Stimulated activated CD4-positive, alpha-beta T cell treated with anti-CD3 and anti-CD28 coated beads, Interleukin-12 subunit alpha, Interleukin-12 subunit beta, amount 100 ng/mL, for 24 hours (primary cell): ENCODE measurements at regions not wholly inside any gene's neighbourhood (a gene's known extent, or its start where the extent isn't known, plus 50 kb on each side); places are given as distances from the start of the nearest gene placed in this dataset.

Source experiments
- DNase-seq, 2 experiments: peaks; one replicate each; pipeline ENCODE4 v3.0.0-alpha.2; 2020; ENCODE audit warnings: low read depth in 2 of 2

DNA sequence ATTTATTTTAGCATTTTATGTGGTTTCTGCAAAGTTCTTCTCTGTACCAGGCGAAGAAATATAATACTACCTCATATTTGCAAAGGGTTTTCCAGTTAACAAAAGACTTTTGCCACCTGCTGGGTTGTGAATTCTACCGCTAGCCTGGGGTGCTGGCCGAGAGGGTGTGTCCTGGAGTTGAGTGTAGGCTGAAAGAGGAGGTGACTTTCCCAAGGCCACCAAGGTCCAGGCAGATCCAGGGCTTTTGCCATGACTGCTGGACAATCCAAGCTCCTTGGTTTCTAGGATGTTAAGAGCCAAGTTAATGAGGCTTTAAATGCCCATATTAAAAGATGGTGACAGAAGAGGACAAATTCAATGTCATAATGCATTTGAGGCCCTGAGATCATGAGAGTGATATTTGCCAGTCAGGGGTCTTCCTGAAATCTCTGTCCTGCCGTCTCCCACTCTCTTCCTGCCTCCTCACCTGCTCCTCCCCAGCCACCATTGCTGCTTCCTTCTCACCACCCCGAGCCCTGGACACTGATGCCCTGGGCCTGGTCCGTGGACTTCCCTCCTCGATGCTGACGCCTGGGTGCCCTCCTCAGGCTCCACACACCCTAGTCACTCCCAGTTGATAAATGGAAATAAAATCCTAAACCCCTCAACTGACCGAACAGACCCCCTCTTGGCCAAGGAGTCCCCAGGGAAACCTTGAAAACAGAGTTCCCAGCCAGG is 825.6 kb downstream of the TBC1D22A start:
- DNase-seq: no peak

DNA sequence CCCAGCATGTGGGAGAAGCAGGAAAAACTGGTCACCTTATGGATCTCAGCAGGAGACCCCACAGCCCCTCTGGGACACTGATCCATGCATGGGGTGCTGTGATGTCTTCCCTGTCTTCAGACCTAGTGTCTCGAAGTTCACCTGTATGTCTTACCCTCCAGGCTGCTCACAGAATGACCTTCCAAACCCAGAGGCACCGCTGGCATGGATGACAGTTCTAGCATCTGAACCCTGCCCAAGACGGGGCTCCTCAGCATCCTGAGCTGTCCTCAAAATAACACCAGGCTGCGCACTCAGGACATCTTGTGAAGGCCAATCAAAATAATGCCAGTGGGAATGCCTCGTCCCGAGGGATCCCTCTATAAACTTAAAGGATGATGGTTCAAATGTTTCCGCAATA is 824.9 kb downstream of the TBC1D22A start:
- DNase-seq: no peak

DNA sequence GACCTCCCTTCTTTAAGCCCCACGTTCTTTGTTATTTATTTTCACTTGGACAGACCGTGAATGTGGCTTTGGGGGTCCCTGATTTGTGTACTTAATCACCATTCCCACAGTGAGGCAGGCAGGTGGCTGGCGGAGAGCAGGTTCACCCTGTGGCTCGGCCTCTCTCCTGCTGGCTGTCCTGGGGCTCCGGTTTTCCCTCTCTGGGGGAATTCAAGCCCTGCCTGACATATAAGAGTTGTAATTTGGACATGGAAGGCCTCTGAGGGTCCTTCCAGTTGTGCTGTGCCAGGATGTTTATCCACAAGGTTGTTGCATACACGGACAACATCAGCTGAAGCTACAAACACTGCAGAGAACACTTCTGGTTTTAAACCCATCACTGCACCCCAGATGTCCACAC is 824.5 kb downstream of the TBC1D22A start:
- DNase-seq: no peak

DNA sequence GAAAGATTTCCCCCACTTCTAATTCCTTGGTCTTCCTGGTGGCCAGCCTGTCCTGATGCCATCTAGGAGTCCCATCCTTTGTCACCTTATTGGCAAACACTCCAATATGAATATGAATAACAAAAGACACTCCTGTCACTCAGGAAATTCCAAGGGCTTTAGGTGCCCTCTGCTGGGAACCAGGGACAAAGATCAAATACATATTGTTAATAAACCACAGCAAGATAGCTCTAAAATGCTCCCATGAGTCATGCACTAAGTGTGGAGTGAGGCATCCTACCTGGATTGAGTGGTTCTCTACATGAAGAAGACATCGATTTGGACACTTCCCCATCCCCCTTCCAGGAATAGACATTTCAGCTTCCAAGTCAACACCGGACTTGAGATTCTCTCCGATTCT is 823.6 kb downstream of the TBC1D22A start:
- DNase-seq: no peak

DNA sequence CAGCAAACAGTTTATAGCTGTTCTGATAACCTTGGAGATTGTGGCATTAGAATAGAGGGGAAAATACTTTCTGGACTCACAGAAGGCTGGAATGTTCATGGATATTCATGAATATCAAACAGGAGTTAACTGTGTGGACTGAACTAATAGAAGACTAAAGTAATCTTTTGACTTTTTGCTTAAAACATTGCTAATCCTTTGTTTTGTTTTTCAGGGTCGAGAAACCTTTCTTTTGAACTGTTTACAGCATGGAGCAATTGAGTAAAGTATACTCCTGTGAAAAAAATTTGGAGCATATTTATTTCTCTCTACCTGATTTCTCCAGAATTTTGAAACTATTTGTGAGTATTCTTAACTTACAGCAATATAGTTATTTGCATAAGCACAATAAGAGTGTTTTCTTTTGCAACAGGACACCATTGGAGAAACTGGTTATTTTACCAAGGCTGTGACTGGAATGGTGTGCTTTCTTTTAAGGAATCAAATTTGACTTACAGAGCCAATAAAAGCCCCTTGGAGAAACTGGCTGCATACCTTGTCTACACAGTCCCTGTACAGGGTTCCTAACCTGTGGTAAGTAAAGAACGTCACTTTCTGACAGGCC is 821.6 kb downstream of the TBC1D22A start:
- no peak for DNase-seq

DNA sequence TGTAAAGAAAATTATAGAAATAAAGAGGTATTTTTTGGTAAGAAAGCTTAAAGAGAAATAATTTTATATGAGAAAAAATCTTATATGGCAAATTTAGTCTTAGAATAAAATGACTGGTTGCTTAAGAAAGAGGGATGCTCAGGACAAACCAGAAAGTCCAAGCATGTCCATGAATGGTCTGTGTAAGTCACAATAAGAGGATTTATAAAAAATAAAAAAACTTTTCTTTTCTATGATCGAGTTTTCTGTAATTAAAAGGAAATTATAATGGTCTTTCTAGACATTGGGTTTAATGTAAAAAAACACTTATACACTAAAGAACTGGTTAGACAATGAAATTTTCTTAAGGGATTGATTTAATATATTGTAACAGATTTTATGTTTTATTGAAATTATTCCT is 819.6 kb downstream of the TBC1D22A start:
- DNase-seq: no peak

DNA sequence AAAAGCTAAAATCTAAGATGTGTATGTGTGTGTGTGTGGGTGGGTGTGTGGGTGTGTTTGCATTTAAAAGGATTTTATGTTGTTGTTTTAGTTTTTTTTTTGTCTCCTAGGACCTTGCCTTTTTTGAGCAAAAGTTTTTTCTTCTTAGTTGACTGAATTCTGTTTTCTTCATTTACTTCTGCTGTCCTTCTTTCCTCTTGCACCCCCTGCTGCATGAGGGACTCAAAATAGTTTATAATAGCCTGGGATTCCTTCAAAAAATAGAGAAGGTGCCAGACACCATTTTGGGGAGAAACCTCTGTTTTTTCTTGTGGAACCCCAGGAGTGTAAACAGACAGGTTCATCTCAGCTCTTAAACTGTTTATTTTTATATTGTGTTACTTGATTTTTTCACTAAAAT is 817.7 kb downstream of the TBC1D22A start:
- DNase-seq: no peak

DNA sequence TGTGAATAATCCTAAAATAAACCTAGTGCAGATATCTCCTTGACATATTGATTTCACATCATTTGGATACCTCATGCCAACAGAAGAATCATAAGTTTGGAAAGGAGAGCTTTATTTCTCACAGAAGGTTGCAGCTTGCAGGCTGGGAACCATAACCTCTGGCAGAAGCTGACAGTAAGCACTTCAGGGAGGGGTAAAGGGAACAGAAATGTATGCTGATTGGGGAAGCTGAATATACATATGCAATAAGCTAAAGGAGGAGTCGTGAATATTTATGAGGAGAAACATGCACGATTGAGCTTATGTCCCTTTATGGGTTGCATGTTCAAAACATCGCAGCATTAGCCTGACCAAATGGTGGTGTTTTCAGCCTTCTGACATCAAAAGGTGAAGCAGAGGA is 814.5 kb downstream of the TBC1D22A start:
- no peak for DNase-seq

DNA sequence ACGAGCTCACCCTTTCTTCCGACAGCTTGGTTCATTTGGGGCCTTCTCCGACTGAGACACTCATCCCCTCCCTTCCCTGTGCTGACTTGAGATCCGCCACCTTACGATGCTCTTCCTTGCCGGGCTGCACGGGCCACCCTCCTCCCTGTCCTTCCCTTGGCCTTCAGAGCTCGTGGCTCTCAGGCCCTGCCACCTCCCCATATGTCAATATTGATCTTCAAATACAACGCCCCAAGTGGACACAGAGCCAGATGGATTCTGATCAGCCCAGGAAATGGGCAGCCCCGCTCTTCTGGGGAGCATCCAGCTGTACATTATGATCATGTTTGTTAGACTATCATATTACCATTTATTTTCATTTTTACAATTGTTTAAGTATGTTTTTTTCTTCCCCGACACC is 812.8 kb downstream of the TBC1D22A start:
- DNase-seq: no peak

DNA sequence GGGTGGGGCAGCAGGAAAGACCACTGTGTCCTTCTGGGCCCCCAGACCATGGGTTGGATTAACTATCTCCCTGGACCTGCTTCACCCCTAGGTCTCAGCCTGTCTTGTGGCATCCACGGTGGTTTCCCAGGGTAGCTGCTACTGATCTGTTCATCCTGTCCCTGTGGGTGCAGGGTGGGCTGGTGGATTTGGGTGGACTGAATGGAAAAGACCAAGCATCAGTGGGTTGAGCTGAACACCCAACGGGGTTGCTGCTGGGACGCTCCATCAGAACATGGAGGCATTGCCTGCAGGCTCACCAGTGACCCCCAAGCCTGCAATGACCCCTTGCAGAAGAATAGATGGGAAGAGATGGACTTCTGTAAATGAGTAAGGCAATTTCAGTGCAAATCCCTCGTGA is 812.1 kb downstream of the TBC1D22A start:
- DNase-seq: no peak

DNA sequence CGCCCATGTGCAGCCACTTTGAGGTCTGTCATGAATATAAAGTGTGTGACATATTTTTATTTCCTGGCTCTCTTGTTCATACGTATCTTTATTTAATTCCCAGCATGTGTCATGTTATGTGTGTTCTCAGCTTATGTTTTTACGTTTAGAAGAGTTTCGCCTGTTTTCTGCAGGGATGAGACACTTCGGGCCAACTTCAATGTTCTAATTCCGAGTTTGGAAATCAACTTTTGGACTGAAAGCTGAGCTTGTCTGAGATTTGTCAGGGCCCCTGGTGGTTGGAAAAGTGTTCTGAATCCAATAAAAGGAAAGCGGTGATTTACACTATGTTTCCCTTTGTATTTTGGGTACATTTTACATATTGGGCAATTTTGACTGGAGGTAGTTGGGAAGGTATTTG is 810.7 kb downstream of the TBC1D22A start:
- no peak for DNase-seq

DNA sequence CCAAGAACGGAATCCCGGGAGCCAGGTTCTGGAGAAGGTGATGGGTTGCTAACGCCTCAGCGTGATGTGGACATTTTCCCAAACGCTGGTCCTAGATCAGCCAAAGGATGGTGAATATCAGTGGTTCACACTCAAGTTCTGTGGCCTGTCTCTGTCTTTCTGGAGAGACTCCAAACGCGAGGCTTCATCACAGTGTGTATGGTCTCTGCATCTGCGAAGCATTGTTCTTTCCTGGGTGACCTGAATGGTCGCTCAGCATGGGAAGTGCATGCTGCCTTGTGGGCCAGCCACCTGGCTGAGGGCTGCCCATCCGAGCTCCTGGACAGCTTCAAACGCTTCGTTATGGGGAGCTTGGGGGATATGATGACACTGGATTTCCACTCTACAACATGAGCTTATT is 810.0 kb downstream of the TBC1D22A start:
- DNase-seq: no peak

DNA sequence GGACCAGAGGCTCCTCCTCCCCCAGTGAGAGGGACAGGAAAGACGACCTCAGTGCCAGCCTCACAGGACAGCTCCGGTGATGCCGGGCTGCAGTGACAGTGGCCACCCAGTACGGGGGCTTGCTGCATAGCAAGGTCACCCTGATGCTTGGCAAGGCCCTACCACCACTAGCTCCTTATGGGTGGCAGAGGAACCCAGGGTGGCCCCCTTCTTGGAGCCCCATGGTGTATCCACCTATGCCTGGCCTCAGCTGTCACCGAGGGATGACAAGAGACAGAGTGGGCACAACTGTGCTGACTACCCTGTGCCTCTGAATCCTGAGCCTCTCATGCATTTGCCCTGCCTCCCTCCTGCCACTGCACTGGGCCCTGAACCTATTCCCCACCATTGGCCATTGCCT is 809.2 kb downstream of the TBC1D22A start:
- no peak for DNase-seq

DNA sequence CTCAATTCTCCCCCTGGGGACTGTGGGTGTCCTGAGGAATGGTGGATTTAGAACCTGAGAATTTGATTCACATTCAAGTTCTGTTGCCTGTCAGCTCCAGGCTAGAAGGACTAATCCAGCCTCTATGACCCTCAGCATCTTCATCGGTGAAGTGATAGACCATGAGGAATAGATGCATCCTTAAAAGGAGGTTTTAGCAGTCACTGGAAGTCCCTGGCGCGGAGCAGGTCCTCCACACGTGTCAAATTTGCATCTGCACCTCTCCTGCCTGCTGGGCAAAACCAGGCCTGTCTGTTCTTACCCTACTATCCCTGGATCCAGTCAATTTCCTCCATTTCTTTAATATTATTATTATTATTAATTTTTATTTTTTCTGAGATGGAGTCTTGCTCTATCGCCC is 808.4 kb downstream of the TBC1D22A start:
- DNase-seq: no peak

DNA sequence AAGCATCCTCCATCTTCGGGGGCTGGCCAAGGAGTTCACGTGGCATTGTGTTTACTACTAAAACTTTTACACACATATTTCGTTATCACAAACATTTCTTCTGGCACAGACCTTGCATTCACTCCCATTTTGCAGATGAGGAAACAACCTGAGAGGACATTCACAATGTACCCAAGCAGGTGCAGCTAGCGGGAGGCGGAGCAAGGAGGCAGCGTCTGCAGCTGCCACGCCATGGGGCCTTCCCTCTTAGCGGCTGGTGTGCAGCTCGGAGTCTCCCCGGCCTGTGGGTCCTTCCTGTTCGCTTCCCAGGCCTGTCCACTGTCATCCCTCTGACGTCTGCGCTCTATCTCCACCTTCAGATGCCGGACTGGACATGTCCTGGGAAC is 807.8 kb downstream of the TBC1D22A start:
- DNase-seq: no peak

DNA sequence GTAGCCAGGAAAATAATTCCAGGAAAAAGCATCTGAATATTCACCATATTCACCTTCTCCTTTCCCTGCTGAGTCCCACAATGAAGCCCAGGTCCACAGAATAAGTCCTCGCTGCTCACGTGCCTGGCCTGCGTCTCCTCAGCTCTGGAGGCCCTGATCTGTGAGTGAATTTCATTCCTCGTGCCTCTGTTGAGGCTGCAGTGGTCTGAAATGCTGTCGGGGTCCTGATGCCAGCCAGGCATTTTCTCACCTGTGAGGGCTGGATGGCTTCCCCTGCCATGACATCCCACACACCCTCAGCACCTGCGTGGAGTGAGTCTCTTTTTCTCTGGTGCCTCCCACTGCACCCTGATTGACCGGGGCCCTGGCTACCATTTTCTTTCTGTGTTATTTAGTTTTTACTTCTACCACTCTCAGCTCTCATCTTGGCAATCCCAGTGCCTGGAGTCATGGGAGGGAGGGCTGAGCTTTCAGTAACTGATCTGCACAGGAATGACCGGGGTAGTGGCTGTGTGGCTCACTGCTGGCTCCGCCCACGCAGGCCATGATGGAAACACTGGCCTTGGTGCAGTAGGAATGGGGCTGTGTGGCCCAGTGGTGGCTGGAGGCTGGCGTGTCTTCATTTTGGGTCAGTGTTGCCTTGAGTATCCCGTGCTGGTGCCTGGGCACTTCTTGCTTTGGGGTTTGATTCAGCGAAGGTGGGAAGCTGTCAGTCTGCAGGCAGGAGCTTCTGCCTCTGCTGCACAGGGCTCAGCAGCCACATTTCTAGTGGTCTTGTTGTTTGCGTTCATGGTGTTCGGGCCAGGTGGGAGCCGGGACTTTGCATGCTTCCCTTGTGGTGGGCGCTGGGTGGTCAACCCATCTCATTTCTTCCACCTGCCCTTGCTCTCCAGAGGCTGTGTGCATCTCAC is 807.2 kb downstream of the TBC1D22A start:
- no peak for DNase-seq

DNA sequence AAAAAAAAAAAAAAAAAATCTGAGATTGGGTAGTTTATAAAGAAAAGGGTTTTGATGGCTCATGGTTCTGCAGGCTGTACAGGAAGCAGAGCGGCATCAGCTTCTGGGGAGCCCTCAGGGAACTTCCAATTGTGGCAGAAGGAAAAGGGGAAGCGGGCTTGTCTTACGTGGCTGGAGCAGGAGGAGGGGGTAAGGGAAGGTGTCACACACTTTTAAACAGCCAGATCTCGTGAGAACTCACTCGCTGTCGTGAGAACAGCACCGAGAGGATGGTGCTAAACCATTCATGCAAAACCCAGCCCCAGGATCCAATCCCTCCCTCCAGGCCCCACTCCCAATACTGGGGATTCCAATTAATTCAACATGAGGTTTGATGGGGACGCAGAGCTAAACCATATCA is 806.2 kb downstream of the TBC1D22A start:
- no peak for DNase-seq

DNA sequence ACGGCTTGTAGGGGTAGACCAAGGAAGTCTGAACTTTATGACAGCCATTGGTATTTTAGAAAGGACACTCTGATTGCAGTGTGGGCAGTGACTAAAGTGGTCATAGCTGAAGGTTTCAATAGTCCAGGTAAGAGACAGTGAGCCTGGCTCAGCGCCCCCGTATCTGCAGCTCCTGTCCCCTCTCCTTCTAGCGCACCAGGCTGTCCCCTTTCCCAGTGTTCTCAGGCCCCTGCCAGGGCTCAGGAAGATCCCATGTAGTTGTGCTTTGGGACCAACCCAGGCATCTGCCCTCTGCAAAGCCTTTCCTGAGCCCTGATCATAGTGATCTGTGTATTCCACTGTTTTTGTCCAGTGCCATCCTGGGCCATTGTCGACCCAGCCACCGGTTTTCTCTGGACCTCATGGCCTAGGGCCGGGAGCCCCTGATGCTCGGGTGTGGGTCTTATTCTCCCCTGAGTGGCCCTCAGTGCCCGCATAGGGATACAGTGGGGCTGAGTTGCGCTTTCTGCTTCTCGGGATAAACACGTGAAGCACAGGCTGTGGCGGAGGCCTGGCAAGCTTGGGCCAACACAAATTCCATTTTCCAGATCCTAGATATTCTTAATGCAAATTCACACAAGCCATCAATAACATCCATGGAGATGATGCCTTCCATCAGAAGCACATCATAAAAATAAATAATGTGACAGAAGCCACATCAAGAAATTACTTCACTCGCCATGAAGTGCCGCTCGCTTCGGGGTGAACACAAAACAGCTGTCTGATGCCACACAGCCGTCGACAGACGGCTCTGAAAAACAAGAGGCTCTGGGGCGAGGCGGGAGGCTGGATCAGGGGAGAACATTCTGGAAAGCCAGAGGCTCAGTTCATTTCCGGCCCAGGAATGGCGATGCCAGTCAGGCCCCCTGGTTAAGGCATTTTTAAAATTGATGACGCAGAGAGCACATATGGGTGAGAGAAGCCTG is 805.0 kb downstream of the TBC1D22A start:
- DNase-seq: no peak

DNA sequence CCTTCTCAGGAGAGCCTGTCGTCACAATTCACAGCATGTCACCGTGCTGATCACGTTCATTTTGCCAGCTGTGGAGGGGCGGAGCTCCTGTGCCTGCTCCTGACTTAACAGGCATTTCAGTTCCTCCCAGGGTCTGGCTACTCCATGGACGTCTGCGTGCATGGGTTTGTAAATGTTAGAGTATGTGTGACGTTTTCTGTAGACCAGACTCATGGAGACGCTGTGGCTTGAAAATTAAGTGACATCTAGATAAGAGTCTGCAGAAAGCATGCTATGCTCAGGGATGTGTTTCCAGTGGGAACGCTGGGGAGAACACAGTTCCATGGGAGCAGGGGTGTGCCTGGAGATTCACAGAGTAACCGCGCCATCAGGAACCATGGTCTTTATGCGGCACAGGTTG is 804.0 kb downstream of the TBC1D22A start:
- no peak for DNase-seq

DNA sequence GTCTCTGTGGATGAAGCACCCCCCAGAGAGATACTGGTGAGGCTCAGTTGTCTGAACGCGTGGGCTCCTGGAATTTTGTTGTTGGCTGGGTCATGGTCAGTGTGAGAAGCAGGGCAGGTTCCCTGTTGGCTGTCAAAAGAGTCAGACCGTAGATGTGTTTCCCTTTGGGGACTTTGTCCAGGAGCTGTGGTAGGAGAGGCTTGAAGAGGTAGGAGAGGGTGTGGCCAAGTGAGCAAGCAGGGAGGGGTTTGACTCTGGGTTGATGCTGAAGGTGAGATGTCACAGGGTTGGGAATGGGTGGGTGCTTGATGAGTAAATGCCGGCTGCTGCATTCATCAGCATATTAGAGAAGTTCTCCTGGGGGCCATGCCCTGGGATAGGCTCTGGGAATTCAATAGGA is 803.2 kb downstream of the TBC1D22A start:
- DNase-seq: no peak

DNA sequence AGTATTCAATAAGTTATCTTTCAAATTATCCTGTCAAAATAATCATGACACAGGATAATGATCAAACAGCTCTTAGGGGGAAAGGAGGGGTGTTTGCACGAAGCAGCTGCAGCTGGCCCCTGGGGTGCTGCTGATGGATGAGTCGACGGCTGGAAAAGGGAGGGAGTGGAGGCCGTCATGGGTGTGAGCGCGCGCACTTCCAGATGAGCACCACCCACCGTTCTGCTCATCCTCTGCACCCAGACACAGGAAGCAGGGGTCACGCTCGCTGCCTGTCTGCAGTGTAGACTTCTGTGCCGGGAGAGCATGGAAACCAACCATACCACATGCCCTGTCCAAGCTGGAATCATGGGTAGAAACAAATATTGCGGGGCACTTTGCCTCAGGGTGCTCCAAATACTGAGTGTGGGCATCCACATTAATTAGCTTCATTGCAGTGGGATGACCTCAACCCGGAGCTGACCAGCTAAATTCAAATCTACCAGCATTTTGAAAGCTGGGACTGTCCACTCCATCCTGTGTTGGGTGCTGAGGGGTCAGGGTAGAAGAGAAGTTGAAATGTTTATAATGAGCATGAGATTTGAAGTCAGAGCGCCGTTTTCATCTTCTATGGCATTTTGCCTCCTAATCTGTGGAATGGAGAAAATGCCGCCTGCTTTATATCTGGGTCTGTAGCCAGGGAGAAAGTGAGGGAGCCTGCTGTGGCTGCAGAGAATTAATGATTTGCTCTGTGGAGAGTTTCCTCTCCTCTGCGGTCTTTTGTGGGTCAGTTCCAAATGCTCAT is 802.4 kb downstream of the TBC1D22A start:
- no peak for DNase-seq
